GM19324 (cell line): ENCODE measurements at regions not wholly inside any gene's neighbourhood (a gene's known extent, or its start where the extent isn't known, plus 50 kb on each side); places are given as distances from the start of the nearest gene placed in this dataset.
"Not testable (repeated sequence)": the region's sequence is repeated elsewhere in the genome, so short reads cannot be mapped to it uniquely, and the experiment has no call there.

Experiments used
- ATAC-seq: cut with Tn5 transposase; IDR thresholded peaks from one replicate; pipeline ENCODE4 v1.9.1; 2021; ENCODE audit warnings: mild to moderate bottlenecking, moderate library complexity; ENCODE audit not compliant: unreplicated experiment, low FRiP score

DNA sequence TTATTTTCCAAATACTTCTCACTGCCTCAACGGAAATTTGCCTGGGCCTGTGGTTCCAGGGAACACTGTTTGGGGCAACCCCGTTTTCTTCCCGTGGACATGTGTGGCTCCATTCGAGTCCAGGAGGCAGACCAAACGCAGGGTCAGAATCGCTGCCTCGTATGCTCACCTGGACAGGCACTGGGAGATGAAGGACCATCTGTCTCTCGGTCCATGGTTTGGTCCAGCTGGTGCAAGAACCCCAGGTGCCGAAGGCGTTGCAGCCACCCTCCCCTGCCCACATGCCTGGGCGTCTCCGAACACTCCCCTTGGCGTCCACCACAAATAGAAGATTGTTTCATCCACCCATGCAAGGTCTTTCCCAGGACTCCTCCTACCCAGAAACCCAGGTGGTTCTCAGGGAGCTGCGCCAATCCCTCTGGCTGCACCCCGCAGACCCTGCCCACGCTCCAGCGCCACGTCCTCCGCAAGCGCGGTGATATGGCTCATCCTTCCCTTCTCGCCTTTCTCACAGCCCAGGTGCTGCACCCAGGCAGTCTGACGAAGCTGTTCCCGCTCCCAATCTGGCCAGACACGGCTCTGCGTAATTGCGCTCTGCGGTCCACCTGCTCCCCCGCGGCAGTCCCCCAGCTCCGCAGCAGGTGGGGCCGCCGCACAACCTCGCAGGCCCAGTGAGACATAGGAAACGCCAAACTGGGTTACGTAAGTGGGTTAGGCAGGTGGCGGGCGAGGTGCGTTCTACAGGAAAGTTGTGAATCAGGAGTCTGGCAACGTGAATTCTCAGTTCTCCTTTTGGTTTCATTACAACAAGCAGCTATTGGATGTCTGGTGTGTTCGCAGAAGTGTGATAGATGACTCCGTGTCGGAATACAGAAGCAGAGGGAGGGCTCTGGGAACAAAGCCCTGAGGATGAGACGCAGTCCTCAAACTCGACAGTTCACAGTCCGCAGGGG is 146.2 kb upstream of the ECI2 start:
- peak; percentile 65 for ATAC-seq

DNA sequence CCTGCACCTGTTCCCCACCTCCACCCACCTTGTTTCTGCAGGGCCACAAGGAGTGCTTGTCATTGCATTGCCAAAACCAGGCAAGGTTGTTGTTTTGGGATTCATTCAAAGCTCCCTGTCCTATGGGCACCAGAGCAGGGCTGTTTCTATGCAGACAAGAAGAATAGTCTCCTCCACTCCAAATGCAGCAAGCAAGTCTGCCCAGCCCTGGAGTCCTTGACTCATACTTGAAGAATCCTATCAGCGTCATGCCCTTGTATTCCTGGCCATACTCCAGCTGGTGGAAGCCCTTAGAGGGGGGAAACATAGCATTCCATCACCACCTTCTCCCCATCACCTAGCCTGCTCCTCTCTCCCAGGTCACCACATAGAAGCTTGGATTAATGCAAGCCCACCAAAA is 145.3 kb upstream of the ECI2 start:
- ATAC-seq: no peak

DNA sequence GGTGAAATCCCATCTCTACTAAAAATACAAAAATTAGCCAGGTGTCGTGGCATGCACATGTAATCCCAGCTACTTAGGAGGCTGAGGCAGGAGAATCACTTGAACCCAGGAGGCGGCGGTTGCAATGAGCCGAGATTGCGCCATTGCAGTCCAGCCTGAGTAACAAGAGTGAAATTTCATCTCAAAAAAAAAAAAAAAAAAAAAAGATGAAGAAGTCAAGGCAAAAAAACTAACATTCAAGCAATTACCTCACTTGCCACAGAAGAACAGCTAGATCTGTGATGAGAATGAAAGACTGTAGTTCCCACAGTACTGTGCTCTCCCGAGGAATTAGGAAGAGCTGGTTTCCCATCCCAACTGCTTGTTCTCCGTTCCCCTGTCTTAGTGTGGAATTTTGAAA is 144.7 kb upstream of the ECI2 start:
- ATAC-seq: no peak

DNA sequence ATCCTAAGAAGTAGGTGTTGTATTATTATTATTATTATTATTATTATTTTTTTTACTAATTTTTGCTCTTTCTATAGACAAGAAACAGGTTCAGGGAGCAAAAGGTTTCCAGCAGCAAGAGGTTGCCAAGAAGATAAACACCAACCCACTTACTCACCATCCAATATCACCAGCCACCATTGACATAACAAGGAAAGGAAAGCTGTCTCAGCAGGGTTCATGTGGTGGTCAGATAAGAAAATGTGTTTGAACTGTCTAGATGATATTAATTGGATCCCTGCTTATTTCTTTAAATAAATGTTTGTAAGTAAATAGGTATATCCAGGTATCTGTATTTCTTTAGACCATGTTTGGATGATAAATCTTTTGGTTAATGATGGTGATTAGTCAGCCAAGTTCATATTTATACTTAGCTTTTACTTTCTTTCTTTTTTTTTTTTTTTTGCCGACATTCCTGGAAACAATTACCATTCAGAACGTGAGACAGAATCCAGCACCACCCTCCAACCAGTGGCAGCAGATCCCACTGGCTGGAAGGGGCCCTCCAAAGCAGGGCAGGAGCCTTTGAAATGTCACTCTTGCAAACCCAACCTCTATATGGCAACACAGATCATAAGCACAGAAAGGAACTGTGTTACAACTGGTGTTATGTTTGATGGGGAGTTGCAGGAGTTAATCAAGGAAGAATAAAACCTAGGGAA is 139.2 kb upstream of the ECI2 start:
- ATAC-seq: no peak

DNA sequence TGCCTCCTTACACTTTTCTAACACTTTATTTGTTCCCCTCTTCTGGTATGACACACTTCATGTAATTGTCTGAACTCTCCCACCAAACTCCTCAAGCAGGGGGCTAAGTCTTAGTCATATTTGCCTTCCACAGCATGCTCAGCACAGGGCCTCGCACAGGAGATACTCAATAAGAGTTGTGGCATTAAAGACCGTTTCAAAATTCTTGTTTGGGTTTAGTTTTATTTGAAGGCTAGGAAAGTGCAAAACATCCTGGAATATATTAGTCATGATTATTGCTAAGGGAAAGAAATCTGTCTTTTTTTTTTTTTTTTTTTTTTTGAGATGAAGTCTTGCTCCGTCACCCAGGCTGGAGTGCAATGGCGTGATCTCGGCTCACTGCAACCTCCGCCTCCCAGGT is 137.6 kb upstream of the ECI2 start:
- ATAC-seq: no peak

DNA sequence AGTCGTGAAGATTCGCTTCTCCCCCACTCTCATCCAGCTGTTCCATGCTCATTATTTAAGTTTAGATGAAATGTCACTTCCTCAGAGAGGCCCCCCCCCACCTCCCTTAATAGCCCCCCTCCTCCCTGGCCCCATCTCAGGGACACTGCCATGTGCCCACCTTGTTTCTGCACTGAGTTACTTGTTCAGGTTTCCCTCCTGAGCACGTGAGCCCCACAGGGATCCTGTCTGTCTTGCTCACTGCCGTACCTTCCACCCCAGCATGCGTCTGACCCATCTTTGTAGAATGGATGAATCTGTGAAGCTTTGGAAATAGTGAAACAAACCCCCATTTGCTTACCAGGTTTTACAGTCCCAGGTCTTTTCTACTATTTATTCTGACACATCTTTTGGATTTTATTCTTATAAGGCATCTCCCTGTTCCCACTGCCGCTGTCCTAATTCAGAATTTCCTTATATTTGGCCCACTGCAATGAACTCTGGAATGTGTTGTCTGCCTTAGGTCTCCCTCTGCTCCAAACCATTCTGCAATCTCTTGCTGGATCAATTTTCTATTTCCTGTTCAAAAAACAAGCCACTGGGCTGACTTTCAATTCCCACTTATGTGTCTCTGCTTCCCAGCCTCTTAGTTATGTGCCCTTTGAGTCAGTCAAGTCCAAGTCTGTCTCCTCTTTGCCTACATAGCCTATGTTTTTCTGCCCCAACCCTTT is 136.5 kb upstream of the ECI2 start:
- no peak for ATAC-seq

DNA sequence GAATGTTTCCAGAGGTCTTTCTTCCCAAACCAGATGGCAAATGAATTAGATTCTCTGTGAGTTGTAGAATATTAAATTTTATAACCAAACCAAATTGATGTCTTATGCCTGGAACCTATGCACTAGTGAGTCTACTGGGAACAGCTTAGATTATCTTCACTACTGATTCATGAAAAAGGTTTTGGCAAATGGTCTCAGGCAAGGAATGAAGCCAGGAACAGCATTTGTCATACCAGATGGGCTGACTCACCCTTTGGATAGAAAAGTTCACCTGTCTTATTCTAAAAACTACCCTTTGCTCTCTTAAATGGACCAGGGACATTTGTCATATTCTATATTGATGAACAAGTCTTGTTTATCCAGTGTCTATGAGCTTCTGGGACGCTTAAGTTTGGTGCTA is 135.4 kb upstream of the ECI2 start:
- ATAC-seq: no peak

DNA sequence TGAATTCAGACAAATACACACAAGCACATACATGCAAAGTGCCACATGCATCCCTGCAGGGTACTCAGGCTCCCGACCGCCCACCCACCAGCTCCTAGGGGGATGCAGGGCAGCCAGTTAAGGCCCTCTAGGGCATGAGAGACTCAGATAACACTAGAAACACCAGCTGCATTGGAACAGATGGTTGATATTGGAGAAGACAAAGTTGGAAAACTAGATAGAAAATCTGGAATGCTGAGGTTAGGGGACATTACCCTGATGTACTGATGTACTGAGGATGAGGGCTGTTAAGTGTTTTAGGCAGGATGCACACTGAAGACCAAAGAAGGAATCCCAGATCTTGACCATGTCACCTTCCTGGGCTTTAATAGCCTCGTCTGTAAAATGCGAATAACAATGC is 134.6 kb upstream of the ECI2 start:
- no peak for ATAC-seq

DNA sequence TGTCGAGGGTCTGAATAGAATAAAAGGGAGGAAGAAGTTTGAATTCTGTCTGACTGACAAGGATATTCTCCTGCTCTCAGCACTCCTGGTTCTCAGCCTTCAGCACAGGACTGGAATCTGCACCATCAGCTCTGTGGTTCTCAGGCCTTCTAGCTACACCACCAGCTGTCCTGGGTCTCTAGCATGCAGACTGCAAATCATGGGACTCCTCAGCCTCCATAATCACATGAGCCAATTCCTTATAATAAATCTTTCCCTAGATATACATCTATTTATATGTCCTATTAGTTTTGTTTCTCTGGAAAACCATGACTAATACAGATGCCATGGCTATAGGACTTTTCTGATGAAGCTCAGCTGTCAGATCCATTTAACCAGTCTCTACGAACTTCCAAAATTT is 132.8 kb upstream of the ECI2 start:
- no peak for ATAC-seq

DNA sequence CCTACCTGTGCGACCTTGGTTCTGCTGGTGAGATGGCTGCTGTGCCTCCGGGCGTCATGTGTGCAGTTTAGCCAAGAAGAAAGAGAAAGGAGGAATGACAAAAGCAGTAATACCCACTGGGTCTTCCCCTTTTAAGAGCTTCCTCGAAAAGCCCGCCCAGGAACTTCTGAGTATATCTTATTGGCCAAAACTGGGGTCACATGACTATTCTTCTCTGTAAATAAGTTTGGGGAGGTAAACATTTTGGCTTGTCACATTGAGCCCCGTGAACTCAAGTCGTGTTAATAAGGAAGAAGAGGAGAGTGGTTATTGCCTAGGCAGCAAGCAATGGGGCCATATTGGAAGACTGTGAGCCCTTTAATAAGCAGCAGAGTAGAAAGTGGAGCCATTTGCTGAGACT is 130.4 kb upstream of the ECI2 start:
- ATAC-seq: no peak

DNA sequence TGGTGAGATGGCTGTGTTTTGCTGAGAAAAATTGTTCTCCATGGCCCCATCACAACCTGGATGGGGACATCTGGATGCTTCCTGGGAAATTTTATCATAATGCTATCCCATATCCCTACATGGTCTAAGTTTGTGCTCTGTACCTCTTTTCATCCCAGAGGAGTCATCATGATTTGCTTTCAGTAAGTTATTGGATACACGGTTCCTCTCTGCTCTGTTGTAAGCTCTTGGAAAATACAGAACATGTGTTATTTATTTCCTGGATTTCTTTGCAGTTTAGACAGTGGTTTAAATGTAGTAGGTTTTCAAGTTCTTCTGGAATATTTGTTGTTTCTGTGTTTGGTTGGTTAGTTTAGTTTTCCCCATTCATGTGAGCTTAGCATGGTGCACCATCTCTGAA is 129.2 kb upstream of the ECI2 start:
- no peak for ATAC-seq

DNA sequence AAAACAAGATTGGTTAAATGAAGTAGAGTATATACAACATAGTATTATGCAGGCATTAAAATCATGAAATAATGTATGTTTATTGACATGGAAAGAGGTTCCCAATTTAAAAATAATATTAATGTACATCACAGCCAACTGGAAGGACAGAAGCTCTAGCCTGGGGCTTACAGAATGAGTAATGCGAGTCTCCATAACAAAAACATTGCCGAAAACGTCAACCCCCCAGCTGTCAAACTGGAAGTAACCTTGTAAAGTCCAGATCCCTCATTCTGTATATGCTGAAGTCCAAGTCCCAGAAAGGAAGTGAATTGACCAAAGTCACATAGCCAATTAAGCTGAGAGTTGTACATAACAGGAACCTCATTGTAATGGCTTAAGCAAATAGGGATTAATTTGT is 128.7 kb upstream of the ECI2 start:
- no peak for ATAC-seq

DNA sequence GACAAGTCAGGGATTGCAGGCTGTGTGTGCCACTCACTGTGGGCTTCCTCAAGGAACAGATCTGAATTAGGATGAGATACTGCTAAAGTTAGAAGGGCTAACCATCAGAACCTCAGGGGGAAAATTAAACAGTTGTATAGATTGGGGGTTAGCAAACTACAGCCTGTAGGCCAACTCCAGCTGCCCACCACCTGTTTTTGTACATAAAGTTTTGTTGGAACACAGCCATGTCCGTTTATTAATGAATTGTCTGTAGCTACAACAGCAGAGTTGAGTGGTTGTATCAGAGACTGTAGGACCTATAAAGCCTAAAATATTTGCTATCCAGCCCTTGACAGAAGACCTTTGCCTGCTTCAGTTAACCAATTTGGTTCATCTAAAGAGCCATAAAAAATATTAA is 127.2 kb upstream of the ECI2 start:
- no peak for ATAC-seq

DNA sequence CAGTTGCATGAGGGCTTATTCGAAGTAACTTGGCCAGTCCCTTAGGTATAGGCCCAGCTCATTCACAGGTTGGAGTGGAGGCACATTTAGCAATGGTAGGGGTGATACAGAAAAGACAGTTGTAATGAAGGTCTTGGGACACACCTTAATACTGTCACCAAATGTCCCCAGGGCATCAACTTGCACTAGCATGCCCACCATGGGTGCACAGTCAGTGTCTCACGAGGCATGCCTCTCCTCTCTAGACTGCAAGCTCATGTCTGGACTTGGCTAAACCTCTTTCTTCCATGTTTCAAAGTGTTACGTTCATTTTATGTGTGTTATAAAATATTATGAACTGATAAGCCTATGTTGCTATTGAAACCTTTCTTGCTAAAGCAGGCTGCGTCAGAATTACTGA is 124.0 kb upstream of the ECI2 start:
- ATAC-seq: no peak

DNA sequence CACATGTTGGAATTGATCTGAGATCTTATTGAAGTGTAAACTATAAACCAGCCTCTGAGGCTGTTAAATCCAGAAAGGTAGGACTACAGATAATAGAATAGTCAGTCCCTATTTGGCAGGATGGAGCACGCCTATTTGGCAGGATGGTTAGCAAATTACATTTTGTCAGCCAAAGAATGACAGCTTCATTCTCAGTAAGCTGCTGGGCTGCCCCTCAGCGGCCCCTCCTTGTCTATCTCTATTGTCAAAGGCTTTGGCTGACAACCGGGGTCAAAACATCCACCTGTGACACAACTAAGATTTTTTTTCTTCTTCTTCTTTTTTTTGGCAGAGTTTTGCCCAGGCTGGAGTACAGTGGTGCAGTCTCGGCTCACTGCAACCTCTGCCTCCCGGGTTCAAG is 123.4 kb upstream of the ECI2 start:
- ATAC-seq: no peak

DNA sequence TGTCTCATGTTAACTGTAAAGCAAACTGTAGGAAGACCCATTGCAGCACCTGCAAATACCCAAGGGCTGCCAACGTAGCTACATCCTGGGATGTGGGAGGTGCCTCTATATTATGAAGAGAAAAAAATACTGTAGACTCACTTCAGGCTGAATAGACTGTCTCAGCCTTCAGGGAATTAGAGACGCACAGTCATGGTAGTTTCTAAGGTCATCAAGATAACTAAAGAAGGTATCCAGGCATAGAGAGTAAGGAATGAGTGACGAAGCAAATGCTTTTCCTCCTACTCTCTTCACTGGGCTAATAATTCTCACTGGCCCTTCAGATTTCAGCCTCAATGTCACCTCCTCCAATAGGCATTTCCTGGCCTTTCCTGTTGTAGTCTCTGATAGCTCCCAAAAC is 121.6 kb upstream of the ECI2 start:
- ATAC-seq: no peak

DNA sequence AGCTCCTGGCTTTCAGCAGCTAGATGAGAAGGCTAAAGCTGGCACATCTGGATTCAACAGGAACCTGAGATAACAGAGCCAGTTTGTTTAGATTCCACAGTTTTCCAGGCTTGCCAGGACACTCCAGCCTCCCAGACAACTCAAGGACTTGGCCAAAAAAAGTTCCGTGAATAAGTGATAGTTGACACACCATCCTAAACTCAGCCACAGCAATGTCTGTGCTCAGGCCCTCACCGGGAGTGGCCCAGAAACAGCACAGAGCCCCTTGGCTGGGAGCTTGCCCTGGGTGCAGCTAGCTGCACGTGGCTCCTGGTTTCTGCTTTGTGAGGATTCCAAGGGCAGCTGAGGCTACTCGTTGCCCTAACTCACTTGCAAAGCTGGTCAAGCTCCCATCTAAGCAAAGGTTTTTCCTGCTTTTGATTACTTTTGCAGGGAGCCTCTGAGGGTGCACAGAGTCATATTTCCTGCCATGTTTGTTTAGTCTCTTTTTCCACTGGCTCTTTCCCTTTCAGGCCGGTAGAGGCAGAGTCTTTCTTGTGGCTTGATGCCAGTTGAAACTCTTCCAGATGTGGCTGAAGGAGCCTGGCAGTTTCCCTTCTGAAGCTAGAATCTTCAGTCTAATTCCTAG is 118.3 kb upstream of the ECI2 start:
- no peak for ATAC-seq

DNA sequence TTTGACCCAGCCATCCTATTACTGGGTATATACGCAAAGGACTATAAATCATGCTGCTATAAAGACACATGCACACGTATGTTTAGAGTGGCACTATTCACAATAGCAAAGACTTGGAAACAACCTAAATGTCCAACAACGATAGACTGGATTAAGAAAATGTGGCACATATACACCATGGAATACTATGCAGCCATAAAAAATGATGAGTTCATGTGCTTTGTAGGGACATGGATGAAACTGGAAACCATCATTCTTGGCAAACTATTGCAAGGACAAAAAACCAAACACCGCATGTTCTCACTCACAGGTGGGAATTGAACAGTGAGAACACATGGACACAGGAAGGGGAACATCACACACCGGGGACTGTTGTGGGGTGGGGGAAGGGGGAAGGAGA is 117.1 kb upstream of the ECI2 start:
- ATAC-seq: not testable (repeated sequence)

DNA sequence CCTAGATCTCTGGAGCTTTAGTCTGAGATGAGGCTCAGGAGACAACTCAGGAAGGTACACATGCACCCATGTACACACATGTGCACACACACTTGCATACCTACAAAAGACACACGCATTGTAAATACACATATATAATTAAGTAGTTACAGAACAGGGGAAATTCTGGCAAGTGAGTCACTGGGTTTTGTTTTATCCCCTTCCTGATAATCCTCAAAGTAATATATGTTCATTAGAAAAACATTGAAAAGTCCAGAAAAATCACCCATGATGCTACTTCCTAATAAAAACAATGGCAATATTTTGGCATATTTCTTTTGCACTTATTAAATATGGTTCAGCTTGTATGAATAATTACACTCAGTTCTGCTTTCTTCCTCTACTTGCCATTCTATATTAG is 115.3 kb upstream of the ECI2 start:
- ATAC-seq: no peak

DNA sequence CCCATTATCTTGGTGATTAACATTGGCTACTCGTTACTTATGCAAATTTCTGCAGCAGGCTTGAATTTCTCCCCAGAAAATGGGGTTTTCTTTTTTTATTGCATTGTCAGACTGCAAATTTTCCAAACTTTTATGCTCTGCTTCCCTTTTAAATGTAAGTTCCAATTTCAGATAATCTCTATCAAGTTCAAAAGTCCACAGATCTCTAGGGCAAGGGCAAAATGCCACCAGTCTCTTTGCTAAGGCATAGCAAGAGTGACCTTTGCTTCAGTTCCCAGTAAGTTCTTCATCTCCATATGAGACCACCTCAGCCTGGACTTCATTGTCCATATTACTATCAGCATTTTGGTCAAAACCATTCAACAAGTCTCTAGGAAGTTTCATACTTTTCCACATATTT is 108.5 kb upstream of the ECI2 start:
- ATAC-seq: not testable (repeated sequence)

DNA sequence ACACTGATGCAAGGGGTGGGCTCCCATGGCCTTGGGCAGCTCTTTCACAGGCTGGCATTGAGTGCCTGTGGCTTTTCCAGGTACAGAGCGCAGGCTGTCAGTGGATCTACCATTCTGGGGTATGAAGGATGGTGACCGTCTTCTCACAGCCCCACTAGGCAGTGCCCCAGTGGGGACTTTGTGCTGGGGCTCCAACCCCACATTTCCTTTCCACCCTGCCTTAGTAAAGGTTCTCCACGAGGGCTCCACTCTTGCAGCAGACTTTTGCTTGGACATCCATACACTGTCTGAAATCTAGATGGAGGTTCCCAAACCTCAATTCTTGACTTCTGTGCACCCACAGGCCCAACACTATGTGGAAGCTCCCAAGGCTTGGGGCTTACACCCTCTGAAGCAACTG is 107.9 kb upstream of the ECI2 start:
- ATAC-seq: no peak
